Glomerular visceral epithelial cell (primary cell): ENCODE measurements at regions not wholly inside any gene's neighbourhood (a gene's known extent, or its start where the extent isn't known, plus 50 kb on each side); places are given as distances from the start of the nearest gene placed in this dataset.

Experiments used
- DNase-seq: peaks from one replicate; pipeline ENCODE4 v3.0.0-alpha.2; 2016; ENCODE audit errors: extremely low spot score

- no peak for DNase-seq
Observed at GRCh38 chr13:110097013-110097412, 209.9 kb downstream of the COL4A1 start.

DNA sequence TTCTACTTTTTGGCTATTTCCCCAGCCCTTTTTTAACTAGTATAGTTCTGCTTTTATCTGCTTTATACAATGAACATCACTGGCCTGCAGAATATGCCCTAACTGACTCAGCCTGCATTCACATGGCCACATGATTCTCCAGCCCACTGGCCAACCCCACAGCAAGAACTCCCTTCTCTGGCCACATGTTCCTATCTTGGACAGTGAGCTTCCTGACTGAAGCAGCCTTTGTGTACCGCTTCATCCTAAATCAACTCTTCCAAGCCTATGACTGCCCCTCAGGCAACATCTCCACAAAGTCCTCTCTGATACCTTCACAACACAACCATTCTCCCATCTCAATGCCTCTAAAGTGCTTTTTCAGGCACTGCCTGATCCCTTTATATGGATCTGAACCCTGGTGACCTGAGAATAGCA is 214.1 kb downstream of the COL4A1 start:
- no peak for DNase-seq

- no peak for DNase-seq
Observed at GRCh38 chr13:110089815-110090214, 217.1 kb downstream of the COL4A1 start.

GRCh38 chr13:110089100-110089499 is 217.9 kb downstream of the COL4A1 start:
- no peak for DNase-seq

- DNase-seq, result no peak
Observed at GRCh38 chr13:110073982-110074381, 233.0 kb downstream of the COL4A1 start.

- peak; percentile 46 for DNase-seq
Observed at GRCh38 chr13:110070511-110071120, 236.3 kb downstream of the COL4A1 start.

DNA sequence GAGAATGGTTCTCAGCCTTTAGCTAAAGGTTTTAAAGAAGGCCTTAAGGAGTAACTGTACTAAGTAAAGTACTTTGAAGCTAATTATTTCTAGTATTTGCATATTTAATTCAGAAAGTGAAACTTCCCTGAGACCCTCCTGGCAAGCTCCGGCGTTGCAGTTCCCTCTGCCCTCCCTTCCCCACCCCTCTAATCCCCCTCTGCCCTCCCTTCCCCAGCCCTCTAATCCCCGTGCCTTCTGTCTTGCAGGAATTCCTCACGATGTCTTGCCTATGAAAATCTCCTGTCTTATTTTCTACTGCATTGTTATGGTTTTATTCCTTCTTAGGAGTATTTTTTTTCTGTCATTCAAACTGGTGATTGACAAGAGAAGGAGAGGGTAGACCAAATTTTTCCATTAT is 236.9 kb downstream of the COL4A1 start:
- DNase-seq, result no peak

DNA sequence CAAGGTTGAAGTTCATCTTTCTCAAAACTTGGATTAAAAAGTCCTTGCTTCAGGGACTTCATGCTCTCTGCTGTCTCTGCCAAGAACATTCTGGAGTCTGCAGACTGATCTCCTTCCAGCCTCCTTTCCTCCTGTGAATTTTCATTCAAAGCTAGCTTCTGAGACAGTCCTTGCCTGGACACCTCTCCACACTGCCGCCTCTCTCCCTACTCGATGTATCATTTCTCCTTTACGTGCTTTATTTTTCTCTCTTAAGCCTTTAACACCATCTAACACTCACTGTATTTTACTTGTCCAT is 238.8 kb downstream of the COL4A1 start:
- no peak for DNase-seq

DNA sequence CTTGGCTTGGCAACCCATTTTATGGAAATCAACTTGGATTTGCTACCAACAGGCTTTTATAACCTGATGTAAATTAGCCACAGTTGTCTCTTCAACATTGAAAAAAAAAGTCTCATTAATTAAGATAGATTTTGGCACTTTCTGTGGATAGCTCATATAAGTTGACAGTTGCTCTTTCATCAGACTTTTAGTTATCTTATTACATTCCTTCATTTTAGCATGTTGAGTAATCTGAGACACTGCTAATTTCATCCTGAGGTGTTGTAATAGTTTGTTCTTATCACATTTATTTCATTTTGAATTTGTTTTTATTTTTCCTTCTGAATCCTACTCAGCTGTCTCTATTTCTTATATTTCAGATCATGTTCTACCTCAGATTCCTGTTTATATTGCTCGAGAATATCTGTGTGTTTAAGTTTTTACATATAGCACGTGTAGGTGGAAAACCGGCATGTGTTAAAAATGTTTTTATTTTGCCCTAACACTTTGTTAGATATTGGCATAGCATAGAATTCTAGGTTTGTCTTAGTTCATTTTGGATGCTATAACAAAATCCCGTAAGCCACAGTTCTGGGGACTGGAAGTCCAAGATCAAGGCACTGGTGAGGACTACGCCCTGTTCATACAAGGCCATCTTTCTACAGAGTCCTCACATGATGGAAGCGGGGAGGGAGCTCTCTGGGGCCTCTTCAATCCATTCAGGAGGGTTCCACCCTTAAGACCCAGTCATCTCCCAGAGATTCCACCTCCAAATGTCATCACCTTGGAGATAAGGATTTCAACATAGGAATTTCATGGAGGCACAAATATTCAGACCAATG is 239.4 kb downstream of the COL4A1 start:
- no peak for DNase-seq

- DNase-seq, result no peak
Observed at GRCh38 chr13:110065780-110066179, 241.2 kb downstream of the COL4A1 start.

DNA sequence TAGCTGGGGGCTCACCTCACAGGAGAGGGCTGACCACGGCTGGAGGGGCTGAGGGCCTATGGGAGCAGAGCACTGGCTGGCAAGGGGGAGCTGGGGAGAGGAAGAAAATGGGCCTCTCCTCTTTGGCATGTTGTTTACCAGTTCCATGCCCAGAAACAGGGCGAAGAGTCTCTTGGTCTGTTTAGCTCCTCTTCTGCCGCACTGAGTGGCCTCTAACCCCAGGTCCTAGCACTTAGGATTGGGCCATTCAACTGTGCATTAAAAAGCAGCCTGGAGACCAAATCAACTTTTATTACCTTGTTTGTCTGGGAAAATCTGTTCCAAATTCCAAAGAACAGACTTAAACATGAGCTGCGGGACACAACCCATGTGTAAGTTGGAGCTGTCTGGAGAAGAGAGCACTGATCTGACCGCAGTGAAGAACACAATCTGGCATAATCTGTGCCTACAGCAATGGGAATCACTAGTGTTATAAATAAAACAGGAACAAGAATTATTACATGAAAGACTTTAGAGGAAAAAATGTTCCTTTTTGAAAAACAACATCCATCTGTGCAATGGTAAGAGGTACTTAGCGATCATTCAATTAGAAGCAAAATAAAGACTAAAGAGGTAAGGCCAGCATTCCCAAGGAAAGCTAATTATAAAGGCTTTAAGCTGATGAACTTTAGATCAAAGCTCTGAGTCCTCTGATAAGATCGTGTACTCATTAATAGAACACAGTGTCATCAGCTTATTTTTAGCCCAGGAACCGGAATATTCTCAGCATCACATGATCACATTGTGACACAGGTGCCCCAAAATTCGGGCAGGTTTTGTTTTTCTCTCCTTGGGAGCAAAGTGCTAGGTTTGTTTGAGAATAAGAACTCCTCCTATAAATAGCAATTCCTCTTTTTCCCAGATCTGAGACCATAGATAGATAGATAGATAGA is 243.2 kb downstream of the COL4A1 start:
- no peak for DNase-seq

GRCh38 chr13:110062777-110063442 is 244.0 kb downstream of the COL4A1 start:
- DNase-seq, result no peak

- peak; percentile 62 for DNase-seq
Observed at GRCh38 chr13:110062077-110062776, 244.7 kb downstream of the COL4A1 start.

GRCh38 chr13:110061270-110061669 is 245.7 kb downstream of the COL4A1 start:
- DNase-seq, result no peak

- no peak for DNase-seq
Observed at GRCh38 chr13:110057052-110057451, 249.9 kb downstream of the COL4A1 start.

- DNase-seq, result no peak
Observed at GRCh38 chr13:110056640-110057039, 250.3 kb downstream of the COL4A1 start.

DNA sequence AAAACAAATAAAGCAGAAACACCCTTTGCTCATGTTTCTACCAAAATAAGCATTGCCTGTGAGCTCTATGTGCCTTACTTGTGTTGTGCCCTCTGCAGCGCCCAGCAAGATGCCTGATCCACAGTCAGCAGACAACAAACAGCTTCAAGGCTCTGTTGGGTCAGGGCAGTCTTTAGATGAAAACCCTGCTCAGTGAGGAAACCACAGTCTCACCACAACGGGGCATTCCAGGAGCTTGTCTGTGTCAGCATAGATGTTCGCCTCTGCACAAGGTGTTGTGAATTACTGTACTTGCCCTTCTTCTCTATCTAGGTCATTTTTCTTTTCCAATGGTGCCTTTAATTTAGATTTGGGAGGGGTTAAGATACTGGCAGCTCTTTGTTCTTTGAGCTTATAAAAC is 251.9 kb downstream of the COL4A1 start:
- peak; percentile 74 for DNase-seq

- DNase-seq, result no peak
Observed at GRCh38 chr13:110054041-110054440, 252.9 kb downstream of the COL4A1 start.

GRCh38 chr13:110047496-110047895 is 259.5 kb downstream of the COL4A1 start:
- peak; percentile 91 for DNase-seq

DNA sequence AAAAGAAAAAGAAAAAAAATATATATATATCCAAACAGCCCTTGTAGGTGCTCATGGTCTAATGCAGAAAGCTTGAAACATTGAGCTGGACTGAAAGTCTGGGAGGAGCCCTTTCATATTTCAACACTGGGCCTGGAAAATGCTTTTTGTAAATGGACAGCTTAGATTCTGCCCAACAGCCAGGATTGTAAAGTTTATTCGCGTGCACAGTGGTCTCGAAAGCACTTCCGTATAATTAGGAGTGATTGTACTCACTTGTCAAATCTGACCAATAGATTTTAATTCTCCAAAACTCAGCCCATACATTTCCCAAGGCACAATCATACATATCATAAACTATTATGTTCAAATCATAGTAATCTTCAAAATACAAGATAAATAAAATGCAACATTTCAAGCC is 260.1 kb downstream of the COL4A1 start:
- DNase-seq, result no peak

DNA sequence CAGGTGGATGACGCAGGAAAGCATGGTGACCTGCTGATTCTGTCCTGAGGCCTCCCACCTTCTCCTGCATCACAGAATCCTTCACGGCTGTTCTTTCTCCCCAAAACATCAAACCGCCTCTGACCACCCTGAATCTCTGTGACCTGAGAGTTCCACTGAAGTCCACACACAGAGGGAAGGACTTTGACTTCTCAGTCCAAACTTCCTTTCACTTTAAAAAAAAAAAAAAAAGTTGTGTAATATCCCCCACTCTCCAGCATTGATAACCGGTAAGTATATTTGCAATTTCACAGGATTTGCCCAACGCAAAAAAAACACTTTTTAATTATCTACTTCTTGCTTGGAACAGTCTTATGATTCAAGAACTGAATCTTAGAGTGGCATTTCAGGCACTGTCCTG is 259.5 kb upstream of the IRS2 start:
- DNase-seq, result no peak
